ENCODE measurements at regions not wholly inside any gene's neighbourhood (a gene's known extent, or its start where the extent isn't known, plus 50 kb on each side); places are given as distances from the start of the nearest gene placed in this dataset.

- H3K36me3 ChIP-seq = no peaks in the 10 kb centered on the region
- intact Hi-C loops (cut with DNase I) = no loop called here
- no peaks in the 10 kb centered on the region for H3K9me3 ChIP-seq
- no peak for DNase-seq
- no peaks in the 10 kb centered on the region for H3K4me1 ChIP-seq
- 72 to 82% methylated on average over 5 of the region's 5 CpGs for WGBS, 2 donors
- TF ChIP-seq CTCF (IDR thresholded peaks at IDR 0.05) (no peak), POLR2A (IDR thresholded peaks at IDR 0.05) (no peak)
- no peaks in the 10 kb centered on the region for H3K27me3 ChIP-seq
- no peak overlapping the region for H3K4me3 ChIP-seq (replicated peaks in 1 of 3)
- no peak overlapping the region for H3K27ac ChIP-seq
Observed at GRCh38 chr14:44135972-44136371, 371.1 kb downstream of the FSCB start.

GRCh38 chr14:44131861-44132260, 375.2 kb downstream of the FSCB start:
- WGBS, 2 donors = 72 to 77% methylated on average over 1 of the region's 1 CpG
- no peak for DNase-seq
- H3K27me3 ChIP-seq = no peaks in the 10 kb centered on the region
- H3K27ac ChIP-seq = no peak overlapping the region
- no peaks in the 10 kb centered on the region for H3K9me3 ChIP-seq
- H3K4me3 ChIP-seq (replicated peaks in 1 of 3) = no peak overlapping the region
- intact Hi-C loops (cut with DNase I) = no loop called here
- H3K36me3 ChIP-seq = no peaks in the 10 kb centered on the region
- H3K4me1 ChIP-seq = no peaks in the 10 kb centered on the region
- TF ChIP-seq CTCF (IDR thresholded peaks at IDR 0.05) (no peak), POLR2A (IDR thresholded peaks at IDR 0.05) (no peak)

- Histone ChIP-seq H3K27ac (no peak overlapping the region), H3K4me3 (replicated peaks in 1 of 3) (no peak overlapping the region), H3K27me3 (no peaks in the 10 kb centered on the region), H3K4me1 (no peaks in the 10 kb centered on the region), H3K9me3 (no peaks in the 10 kb centered on the region), H3K36me3 (no peaks in the 10 kb centered on the region)
- DNase-seq = no peak
- 81 to 82% methylated on average over 7 of the region's 7 CpGs for WGBS, 2 donors
- intact Hi-C loops (cut with DNase I) = no loop called here
- TF ChIP-seq POLR2A (IDR thresholded peaks at IDR 0.05) (no peak), CTCF (IDR thresholded peaks at IDR 0.05) (no peak)
Observed at GRCh38 chr14:44113769-44114730, 393.0 kb downstream of the FSCB start.

GRCh38 chr14:44112774-44113460, 394.2 kb downstream of the FSCB start:
- no peaks in the 10 kb centered on the region for H3K4me1 ChIP-seq
- H3K27ac ChIP-seq = no peak overlapping the region
- no peaks in the 10 kb centered on the region for H3K9me3 ChIP-seq
- no peaks in the 10 kb centered on the region for H3K27me3 ChIP-seq
- DNase-seq = no peak
- H3K4me3 ChIP-seq (replicated peaks in 1 of 3) = no peak overlapping the region
- no peak for TF ChIP-seq CTCF (IDR thresholded peaks at IDR 0.05)
- no peak for TF ChIP-seq POLR2A (IDR thresholded peaks at IDR 0.05)
- intact Hi-C loops (cut with DNase I) = no loop called here
- no peaks in the 10 kb centered on the region for H3K36me3 ChIP-seq

GRCh38 chr14:44109036-44109435, 398.0 kb downstream of the FSCB start:
- TF ChIP-seq POLR2A (IDR thresholded peaks at IDR 0.05) (no peak), CTCF (IDR thresholded peaks at IDR 0.05) (no peak)
- Histone ChIP-seq H3K4me3 (replicated peaks in 1 of 3) (no peak overlapping the region), H3K27ac (no peak overlapping the region), H3K36me3 (no peaks in the 10 kb centered on the region), H3K27me3 (no peaks in the 10 kb centered on the region), H3K4me1 (no peaks in the 10 kb centered on the region), H3K9me3 (no peaks in the 10 kb centered on the region)
- intact Hi-C loops (cut with DNase I) = no loop called here
- 87 to 88% methylated on average over 1 of the region's 1 CpG for WGBS, 2 donors
- DNase-seq = no peak

Data from thyroid gland (tissue), 4 donors.